GM18519 (cell line): ENCODE measurements at regions not wholly inside any gene's neighbourhood (a gene's known extent, or its start where the extent isn't known, plus 50 kb on each side); places are given as distances from the start of the nearest gene placed in this dataset.

Experiments
- ATAC-seq: cut with Tn5 transposase; IDR thresholded peaks from one replicate; pipeline ENCODE4 v1.9.1; 2021; ENCODE audit warnings: mild to moderate bottlenecking, moderate library complexity; ENCODE audit not compliant: unreplicated experiment, low FRiP score

- ATAC-seq, result no peak
These were observed 106.8 kb upstream of the SPRY2 start for GRCh38 chr13:80447747-80448146.

DNA sequence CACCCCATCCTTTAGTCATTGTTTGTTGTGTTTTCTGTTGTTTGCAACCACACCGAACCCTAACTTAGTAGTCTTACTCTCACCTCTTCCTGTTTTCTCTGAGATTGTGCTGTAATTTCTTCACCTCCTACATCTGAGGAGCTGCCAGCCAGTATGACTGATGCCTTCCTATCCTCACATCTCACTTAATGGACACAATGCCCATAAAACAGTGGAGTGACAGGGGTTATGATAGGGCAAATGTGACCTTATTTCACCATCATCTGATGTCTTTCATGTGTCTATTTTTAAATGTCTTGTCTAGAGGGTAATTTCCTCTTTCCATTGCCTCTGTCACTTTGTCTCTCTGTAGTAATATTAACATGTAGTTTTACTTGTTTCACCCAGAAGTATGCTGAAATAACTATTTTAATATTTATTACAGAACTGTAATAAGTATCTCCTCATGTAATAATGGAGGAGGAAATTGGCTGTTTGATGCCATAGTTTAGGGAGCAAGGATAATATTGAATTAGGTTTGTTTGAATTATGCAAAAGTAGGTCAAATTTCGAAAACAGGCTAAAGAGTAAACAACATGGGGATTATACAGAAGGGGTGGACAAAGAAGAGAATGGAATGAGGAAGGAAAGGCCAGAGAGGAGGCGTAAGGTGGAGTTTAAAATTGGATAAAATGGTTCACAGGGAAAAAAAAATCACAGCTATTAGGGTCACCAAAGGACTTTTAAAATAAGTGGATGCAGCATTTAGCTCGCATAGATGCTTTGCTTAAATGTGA, 103.5 kb upstream of the SPRY2 start:
- no peak for ATAC-seq

DNA sequence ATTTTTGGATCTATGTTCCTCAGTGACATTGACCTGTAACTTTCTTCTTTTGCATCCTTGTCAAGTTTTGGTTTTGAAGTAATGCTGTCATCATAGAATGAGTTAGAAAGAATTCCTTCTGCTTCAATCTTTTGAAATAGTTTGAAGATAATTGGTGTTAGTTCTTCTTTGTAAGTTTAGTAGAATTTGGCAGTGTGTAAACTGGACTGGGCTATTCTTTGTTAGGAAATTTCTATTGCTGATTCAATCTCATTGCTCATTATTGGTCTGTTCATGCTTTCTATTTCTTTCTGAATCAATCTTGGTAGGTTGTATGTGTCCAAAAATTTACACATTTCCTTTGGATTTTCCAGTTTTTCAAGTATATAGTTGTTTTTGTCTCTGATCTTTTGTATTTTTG, 101.7 kb upstream of the SPRY2 start:
- ATAC-seq, result no peak

DNA sequence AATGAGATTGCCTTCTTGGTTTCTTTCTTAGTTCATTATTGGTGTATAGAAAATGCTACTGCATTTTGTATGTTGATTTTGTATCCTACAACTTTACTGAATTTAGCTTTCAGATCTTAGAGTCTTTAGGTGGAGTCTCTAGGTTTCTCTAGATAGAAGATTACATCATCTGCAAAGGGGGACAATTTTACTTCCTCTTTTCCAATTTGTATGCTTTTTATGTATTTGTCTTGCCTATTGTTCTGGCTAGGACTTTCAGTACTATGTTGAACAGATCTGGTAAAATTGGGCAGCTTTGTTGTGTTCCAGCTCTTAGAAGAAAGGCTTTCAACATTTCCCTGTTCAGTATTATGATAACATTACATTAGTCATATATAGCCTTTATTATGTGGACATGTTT, 101.0 kb upstream of the SPRY2 start:
- ATAC-seq, result peak; percentile 79

DNA sequence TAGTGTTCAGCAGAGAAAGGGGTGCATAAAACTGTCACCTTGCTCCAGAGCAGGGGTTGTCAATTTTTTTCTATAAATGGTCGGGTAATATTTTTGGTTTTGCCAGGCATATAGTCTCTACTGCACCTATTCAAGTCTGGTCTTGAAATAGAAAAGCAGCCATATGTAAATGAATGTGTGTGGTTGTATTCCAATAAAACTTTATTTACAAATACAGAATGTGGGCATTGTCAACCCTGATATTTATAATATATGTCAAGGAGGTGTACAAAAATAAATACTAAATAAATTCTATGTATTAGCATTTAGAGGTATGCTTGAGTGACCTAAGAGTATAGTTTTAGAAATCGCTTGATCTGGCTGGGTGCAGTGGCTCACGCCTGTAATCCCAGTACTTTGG, 97.6 kb upstream of the SPRY2 start:
- ATAC-seq, result no peak

DNA sequence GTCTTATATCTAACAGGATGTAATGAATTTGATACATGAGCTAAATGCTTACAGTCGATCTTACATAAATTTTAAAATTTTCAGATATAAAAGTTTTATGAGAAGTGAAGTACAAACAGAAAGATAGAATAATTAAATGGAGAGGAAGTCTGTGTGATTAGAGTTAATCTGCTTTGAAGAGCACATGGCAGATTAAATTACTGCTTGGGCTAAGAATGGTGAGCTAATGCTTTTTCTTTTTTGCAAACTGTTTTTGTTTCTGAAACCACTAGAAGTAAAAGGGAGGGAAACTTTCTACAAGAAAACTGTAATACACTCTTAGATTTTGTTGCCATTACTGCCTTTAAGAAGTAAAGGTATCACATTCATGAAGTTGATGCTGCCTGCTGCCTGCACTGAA, 96.3 kb upstream of the SPRY2 start:
- no peak for ATAC-seq

DNA sequence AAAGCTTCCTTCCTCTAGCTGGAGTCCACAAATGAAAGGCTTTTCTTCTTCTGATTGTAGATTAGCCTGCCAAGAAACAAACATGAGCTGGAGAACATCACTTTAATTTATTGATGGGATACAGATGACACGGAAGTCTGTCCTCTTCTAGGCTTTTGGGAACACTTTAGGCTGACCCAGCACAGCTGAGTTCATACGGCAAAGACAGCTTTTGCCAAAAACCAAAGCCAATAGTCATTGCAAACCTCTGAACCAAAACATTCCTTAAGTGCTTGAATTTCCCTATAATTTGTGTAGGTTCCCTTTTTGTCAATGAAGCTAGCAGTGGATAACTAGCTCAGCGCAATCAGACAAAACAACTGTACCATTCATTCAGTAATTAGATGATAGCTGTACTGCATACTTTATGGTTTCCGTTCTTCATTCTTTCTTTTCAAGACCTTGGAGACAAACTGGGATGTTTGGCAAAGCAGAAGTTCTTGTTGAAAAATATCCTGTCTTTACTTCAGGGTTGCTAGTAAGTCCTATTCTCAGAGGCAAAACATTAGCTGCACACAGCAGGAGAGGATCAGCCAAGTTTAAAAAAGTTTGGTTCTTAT, 95.7 kb upstream of the SPRY2 start:
- no peak for ATAC-seq

DNA sequence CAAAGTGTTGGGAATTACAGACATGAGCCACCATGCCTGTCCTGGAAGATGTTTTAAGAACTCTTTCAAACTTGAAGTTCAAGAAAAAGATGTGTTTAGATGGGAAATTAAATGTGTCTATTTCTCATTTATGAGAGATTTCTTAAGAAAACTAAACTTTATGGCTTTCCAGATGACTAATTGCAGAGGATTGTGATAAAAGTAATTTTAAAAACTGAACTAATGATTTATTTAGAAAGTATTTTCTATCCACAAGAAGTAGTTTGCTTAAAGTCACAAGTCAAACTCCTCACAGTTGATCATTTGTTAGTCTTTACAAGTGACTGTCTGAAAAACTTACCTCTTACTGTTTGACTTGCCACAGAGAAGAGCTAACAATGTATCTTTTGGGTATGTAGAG, 89.6 kb upstream of the SPRY2 start:
- ATAC-seq, result no peak

GRCh38 chr13:80428349-80429096, 87.6 kb upstream of the SPRY2 start:
- no peak for ATAC-seq

DNA sequence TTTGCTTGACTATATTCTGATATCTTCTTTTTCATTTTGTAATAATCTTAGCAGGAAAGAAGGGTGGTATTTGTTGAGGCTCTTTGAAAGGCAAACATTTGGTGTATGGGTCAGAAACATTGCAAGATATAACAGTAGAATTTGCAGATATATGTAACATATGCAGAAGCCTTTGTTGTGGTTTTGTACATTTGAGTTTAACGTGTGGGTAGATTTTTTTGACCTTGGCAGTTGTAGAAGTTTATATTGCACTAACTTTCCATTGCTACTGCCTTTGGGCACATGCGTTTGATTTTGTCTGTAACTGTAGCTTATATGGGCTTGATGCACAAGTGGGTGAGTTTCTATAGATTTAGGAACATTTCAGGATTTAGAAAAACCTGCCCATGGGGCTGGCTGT, 78.5 kb upstream of the SPRY2 start:
- ATAC-seq, result no peak

GRCh38 chr13:80413611-80414010, 72.7 kb upstream of the SPRY2 start:
- ATAC-seq, result no peak

DNA sequence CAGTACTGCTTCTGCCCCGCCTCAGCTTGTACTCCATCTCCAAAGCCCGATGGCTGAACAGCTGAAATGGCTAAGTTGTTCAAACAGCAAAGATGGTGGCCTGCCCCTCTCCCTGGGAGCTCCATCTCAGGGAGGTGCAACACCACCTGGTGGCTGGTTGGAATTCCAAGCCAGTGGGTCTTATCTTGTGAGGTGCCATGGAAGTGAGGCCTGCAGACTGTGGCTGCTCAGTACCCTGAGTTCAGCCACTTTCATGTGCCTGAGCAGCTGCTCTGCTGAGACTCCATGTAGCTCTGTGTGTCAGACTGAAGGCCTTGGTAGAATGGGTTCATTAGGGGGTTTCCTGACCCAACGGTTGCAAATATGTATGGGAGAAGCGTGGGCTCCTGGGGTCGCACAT, 67.3 kb upstream of the SPRY2 start:
- no peak for ATAC-seq

DNA sequence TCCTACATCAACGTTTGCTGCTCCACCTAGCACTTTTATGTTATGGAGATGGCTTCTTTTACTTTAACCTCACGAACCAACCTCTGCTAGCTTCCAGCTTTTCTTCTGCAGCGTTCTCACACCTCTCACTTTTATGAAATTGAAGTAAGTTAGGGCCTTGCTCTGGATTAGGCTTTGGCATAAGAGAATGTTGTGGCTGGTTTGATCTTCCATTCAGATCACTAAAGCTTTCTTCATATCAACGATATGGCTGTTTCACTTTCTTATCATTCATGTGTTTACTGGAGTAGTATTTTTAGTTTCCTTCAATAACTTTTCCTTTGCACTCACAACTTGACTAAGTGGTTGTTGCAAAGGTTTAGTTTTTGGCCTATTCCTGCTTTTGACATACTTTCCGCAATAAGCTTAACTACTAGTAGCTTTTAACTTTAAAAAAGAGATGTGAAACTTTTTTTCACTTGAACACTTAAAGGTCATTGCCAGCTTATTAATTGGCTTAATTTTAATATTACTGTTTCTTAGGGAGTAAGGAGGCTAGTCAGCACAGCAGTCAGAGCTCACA, 60.0 kb upstream of the SPRY2 start:
- ATAC-seq, result peak; percentile 55

- ATAC-seq, result no peak
These were observed 59.4 kb upstream of the SPRY2 start for GRCh38 chr13:80400164-80400864.

DNA sequence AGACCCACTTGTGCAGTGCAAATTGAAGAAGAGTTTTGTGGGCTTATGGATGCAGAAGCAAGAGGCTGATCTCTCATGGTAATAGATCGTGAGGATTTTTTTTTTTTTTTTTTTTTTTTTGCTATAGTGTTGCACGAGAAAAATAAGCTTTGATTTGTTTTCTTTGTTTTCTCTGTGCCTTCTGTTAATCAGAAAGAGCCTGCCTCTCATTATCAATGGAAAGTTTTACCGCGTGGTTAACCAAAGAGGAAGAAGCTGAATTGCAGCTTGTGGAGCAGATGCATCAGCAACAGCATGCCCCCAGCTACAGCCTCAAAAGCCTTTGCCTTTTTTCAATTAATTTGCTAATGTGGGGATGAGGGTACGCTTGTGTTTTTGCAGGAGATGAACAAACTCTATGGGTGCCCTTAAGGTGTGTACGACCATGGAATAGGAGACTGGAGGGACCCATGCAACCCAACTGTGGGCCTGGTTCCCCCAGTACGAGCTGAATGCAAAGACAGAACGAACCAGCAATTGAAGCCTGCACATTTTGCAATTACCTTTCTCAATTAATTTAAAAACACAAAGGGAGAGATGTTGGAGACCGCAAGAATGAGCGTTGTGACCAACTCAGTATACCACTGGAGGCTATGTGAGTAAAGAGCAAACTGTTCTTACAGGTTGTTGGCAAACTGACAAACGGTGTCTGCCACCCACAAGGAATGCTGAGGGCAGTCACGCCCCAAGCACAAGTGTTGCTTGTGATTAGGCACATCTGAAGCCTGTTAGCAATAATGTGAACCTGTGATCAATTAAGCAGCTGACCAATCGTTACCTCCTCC, 58.6 kb upstream of the SPRY2 start:
- no peak for ATAC-seq
